ENCODE measurements at regions not wholly inside any gene's neighbourhood (a gene's known extent, or its start where the extent isn't known, plus 50 kb on each side); places are given as distances from the start of the nearest gene placed in this dataset.

DNA sequence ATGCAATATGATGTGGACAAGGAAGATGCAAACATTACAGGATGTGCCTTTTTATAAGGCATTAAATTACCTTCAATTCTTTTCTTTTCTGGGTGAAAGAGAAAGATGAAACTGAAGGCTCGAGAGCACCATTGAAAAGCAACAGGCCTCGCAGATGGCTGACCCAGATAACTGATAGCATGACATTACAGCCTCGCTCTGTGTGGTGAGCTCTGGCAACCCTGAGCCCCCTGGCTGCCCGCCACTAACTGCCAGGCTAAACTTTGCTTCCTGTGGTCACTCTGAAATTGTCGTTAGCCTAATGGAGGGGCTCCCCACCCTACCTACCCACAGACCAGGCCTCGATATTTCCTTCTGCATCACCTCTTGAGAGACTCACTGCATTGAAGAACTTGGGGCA is 516.8 kb upstream of the FANCL start:
- TF ChIP-seq, protein P1, sequence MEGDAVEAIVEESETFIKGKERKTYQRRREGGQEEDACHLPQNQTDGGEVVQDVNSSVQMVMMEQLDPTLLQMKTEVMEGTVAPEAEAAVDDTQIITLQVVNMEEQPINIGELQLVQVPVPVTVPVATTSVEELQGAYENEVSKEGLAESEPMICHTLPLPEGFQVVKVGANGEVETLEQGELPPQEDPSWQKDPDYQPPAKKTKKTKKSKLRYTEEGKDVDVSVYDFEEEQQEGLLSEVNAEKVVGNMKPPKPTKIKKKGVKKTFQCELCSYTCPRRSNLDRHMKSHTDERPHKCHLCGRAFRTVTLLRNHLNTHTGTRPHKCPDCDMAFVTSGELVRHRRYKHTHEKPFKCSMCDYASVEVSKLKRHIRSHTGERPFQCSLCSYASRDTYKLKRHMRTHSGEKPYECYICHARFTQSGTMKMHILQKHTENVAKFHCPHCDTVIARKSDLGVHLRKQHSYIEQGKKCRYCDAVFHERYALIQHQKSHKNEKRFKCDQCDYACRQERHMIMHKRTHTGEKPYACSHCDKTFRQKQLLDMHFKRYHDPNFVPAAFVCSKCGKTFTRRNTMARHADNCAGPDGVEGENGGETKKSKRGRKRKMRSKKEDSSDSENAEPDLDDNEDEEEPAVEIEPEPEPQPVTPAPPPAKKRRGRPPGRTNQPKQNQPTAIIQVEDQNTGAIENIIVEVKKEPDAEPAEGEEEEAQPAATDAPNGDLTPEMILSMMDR (IDR thresholded peaks at IDR 0.05): no peak
- no peak for TF ChIP-seq POLR2AphosphoS5 (IDR thresholded peaks at IDR 0.05)
